ENCODE measurements at regions not wholly inside any gene's neighbourhood (a gene's known extent, or its start where the extent isn't known, plus 50 kb on each side); places are given as distances from the start of the nearest gene placed in this dataset.

- no peak for DNase-seq (ENCODE audit: low read depth)
These were observed 186.9 kb downstream of the EMP1 start for GRCh38 chr12:13383379-13383778.

- no peak for DNase-seq (ENCODE audit: low read depth)
These were observed 183.8 kb downstream of the EMP1 start for GRCh38 chr12:13380297-13380696.

DNA sequence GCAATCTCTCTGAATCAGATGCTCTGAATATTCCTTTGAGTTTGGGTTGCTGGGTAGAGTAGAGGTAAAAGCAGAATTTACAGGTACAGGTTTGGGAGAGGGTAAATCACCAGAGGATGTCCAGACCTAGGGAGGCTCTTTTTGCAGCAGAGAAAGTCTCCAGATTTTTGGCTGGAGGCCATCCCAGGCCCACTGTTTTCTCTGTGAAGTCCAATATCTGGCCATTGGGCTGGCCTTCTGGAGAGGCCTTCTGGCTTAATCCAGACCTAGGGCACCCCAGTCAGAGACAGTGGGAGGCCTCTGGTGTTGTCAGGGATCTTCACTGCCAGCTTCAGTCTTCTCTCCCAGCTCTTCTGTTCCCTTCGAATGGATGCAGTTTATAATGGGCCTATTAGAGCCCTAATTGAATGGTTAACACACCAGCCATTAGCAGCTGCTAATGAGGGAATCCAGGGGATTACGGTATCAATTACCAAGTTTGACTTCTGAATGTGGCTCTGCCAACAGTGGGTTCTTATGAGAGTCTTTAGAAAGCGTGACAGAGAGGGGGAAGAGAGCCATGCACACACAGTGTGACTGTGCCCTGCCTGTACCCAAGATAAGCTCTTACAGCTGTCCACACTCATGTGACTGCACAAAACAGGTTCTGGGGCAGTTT lies 183.1 kb downstream of the EMP1 start:
- DNase-seq (ENCODE audit: low read depth): no peak

DNA sequence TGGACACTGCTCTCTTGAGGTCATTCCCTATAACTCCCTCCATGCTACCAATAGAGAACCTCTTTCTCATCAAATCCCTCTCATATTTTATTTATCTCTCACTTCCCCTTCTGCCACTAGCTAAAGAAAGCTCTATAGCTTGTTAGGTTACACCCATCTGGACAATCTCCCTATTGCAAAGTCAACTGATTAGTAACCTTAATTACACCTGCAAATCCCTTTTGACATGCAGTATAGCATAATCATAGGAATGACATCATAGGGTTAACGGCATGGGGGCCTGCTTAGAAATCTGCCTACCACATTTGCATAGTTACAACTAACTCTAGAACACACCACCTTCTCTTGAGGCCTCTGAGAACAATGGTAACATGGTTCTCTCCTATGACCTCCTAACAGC lies 181.2 kb downstream of the EMP1 start:
- DNase-seq (ENCODE audit: low read depth): no peak

GRCh38 chr12:13376610-13377373 lies 180.3 kb downstream of the EMP1 start:
- DNase-seq (ENCODE audit: low read depth): peak; percentile 29

- DNase-seq (ENCODE audit: low read depth): no peak
These were observed 179.2 kb downstream of the EMP1 start for GRCh38 chr12:13375583-13376345.

DNA sequence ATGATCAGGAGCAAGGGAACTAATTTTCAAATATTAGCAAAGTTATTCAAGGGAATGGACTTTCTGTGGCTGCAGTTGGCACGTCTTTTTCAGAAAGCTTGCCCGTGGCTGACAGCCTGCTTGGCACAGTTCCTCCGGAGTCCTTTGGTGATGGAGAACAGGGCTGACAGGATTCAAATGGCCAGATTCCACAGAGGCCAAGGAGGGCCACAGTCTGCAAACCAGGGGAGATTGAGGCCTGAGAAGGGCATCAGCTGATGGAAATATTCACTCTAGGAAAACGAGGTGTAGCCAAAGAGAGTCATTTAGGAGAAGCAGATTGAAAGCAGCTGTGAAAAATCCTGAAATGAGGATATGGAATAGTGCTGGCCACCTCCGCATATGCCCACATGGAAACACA lies 178.3 kb downstream of the EMP1 start:
- DNase-seq (ENCODE audit: low read depth): no peak

- DNase-seq (ENCODE audit: low read depth): no peak
These were observed 177.3 kb downstream of the EMP1 start for GRCh38 chr12:13373803-13374202.

DNA sequence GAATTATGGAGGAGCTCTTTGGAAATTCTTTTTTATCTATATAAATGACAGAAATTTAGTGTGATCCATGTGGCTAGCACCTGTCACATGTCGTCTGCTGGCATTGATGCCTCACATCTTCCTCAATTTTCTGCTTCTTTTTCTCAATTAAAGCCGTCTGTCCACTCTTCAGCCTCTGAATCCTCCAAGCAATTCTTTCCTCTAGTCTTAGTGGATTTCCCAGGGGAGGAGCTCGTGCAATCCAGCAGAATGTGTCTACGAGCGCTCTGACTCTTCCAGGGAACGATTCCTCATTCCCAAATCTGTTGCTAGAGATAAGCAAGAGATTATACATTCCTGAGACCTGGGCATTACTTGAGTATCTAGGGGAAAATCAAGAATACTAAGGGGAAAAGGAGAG lies 176.6 kb downstream of the EMP1 start:
- DNase-seq (ENCODE audit: low read depth): no peak

- no peak for DNase-seq (ENCODE audit: low read depth)
These were observed 175.9 kb downstream of the EMP1 start for GRCh38 chr12:13372386-13372785.

GRCh38 chr12:13371797-13372196 lies 175.3 kb downstream of the EMP1 start:
- no peak for DNase-seq (ENCODE audit: low read depth)

- no peak for DNase-seq (ENCODE audit: low read depth)
These were observed 174.8 kb downstream of the EMP1 start for GRCh38 chr12:13371367-13371766.

- no peak for DNase-seq (ENCODE audit: low read depth)
These were observed 173.0 kb downstream of the EMP1 start for GRCh38 chr12:13369474-13370056.

- no peak for DNase-seq (ENCODE audit: low read depth)
These were observed 172.4 kb downstream of the EMP1 start for GRCh38 chr12:13368971-13369370.

GRCh38 chr12:13368431-13368830 lies 171.9 kb downstream of the EMP1 start:
- DNase-seq (ENCODE audit: low read depth): no peak

GRCh38 chr12:13367973-13368372 lies 171.4 kb downstream of the EMP1 start:
- DNase-seq (ENCODE audit: low read depth): no peak

DNA sequence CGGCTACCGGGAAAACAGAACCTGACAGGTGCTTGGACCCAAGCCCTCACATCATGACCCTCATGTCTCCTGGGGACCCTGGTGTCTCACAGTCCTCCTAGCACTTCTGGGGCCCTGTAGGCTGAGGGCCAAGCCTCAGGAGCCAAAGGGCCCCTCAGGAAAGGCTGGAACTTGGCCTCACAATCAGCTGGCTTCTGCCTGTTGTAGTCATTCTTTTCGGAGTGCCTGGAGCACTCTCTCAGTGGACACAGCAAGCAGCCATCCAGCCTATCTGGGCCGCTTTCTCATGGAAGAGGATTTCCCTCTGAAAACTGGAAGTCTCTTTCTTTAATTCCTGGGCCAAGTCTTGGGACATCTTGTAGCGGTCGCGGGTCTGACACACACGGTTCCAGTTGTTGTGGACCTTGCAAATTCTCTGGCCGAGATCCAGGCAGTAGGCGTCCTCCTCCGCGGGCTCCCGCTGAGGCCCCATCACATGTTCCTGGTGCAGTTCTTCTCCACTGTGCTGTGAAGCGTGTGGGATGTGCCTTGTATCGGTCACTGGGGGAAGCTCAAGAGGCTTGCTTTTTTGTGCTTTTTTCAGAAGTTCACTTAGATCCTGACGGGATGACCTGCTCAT lies 169.3 kb downstream of the EMP1 start:
- no peak for DNase-seq (ENCODE audit: low read depth)

DNA sequence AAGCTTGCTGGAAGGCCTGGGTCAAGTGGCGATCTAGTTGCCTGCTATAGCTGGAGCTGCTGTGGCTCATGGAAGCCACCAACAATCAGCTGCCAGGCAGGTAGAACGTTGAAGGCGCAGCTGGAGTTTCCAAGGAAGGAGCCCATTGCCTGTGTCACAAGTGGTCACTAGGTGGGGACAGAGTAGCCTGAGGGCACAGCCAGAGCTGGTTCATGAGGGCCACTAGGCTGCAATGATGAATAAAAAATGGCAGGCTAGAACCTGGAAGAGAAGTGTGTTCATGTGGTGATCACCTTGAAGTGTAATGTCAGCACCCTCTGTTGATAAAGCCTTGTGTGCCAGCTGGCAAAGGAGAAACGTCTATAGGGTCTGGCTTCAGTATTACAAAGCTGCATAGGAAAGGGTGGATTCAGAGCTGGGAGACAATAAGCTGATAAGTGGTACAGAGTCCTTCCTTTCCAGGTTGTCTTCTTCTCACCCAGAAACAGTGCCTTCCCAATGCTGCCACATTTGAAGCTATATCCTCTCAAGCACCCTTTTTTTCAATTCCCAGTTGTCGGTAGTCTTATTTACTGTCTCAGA lies 165.8 kb downstream of the EMP1 start:
- DNase-seq (ENCODE audit: low read depth): peak; percentile 62

DNA sequence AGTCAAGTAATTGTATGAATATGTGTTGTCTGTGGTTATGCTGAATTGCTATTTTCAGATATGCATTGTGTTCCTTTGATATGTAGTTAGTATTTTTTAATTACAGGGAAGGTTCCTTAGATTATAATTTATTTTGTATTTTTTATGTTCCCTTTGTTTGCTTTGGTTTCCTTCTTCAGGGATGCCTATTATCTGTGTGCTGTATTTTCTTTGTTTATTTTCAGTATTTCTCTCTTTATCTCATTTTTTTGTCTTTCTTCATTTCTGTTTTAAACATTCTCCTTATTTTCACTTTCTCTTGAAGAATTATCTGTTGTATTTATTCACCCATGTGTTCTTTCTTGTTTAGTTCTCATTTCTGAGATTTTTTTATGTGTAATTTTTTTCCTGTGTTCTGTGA lies 163.1 kb downstream of the EMP1 start:
- DNase-seq (ENCODE audit: low read depth): no peak

DNA sequence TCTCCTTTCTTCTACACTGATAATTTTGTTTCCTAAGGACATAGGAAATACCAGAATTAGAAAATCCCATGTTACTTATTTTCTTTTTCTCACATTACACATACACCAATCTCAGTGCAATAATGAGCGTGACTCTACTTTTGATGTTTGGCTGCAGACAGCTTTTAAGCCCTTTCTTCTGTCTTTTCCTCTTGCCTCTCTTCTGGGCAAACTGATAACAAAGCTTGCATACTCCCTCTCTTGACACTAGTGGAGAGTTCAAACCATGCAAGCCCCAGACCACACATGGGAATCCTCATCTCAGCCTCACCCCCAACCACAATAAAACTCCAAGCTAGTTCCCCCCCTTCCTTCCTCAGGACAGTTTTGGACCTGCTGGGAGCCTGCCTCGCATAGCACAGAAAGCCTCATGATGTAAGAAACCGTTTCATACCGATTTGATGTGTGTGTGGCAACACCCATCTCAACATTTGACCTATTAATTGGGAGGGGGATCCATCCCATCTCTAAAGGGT lies 161.9 kb downstream of the EMP1 start:
- DNase-seq (ENCODE audit: low read depth): no peak

- no peak for DNase-seq (ENCODE audit: low read depth)
These were observed 154.4 kb downstream of the EMP1 start for GRCh38 chr12:13350946-13351345.

Data from M059J (cell line).